HFF-Myc (cell line): ENCODE measurements at regions not wholly inside any gene's neighbourhood (a gene's known extent, or its start where the extent isn't known, plus 50 kb on each side); places are given as distances from the start of the nearest gene placed in this dataset.
"Not testable (repeated sequence)": the region's sequence is repeated elsewhere in the genome, so short reads cannot be mapped to it uniquely, and the experiment has no call there.

ENCODE experiments used
- DNase-seq: peaks from one replicate; pipeline ENCODE4 v3.0.0-alpha.2; 2011; ENCODE audit warnings: low read depth; ENCODE audit errors: extremely low read depth
- H3K4me3 ChIP-seq: replicated peaks from 2 replicates; pipeline ENCODE4 v1.5.1; 2011; ENCODE audit warnings: low read depth, mild to moderate bottlenecking, control low read depth, low read length
- CTCF ChIP-seq: IDR thresholded peaks from 2 replicates; pipeline ENCODE4 v1.5.1; 2012; ENCODE audit warnings: mild to moderate bottlenecking, low read depth, low read length, control low read depth; ENCODE audit errors: missing control alignments

GRCh38 chr15:35697549-35698299 lies 151.8 kb upstream of the DPH6 start:
- H3K4me3 ChIP-seq: no peak overlapping the region
- peak; percentile 25 for DNase-seq

GRCh38 chr15:35698331-35698730 lies 152.4 kb upstream of the DPH6 start:
- H3K4me3 ChIP-seq: no peak overlapping the region
- DNase-seq: no peak
- TF ChIP-seq CTCF: no peak

More at GRCh38 chr15:35697549-35698299, 151.8 kb upstream of the DPH6 start:
- TF ChIP-seq CTCF: no peak

GRCh38 chr15:35698966-35699575 lies 153.1 kb upstream of the DPH6 start:
- no peak for TF ChIP-seq CTCF
- no peak for DNase-seq
- H3K4me3 ChIP-seq: no peak overlapping the region

- not testable (repeated sequence) for DNase-seq, H3K4me3 ChIP-seq
Observed at GRCh38 chr15:35700091-35700593, 154.2 kb upstream of the DPH6 start.

GRCh38 chr15:35701402-35702046 lies 155.6 kb upstream of the DPH6 start:
- no peak overlapping the region for H3K4me3 ChIP-seq
- DNase-seq: no peak
- no peak for TF ChIP-seq CTCF

- TF ChIP-seq CTCF: no peak
- H3K4me3 ChIP-seq: no peak overlapping the region
- no peak for DNase-seq
Observed at GRCh38 chr15:35702946-35703495, 157.1 kb upstream of the DPH6 start.
